K562 (cell line): ENCODE measurements at regions not wholly inside any gene's neighbourhood (a gene's known extent, or its start where the extent isn't known, plus 50 kb on each side); places are given as distances from the start of the nearest gene placed in this dataset.

ENCODE experiments used
- ATAC-seq: fragments of 200-7000 bp; cut with Tn5 transposase; 3 replicates; pipeline ENCODE4 v1.9.1; 2020; ENCODE audit warnings: moderate library complexity
- BruUV-seq: library from RNA; stranded (reverse); fragments of 400-500 nt; replicated peaks from 2 replicates; lab custom pipeline; 2021; lab: Mats Ljungman, UMichigan
- CTCF ChIA-PET: fragments of 300-600 bp; formaldehyde crosslinking; extraction: SDS; loops from one replicate; lab custom pipeline; 2021; ENCODE audit warnings: low intra/inter-chr PET ratio; lab: Yijun Ruan, JAX
- POLR2A ChIA-PET: fragments of 300-600, 350-650 bp; sonication (Branson Sonifier 250); formaldehyde crosslinking; extraction: SDS; loops from one replicate; lab custom pipeline; 2021; ENCODE audit warnings: antibody characterized with exemption, inconsistent platforms; lab: Yijun Ruan, JAX
- DNase-seq, 4 experiments: peaks; one replicate each; pipeline versions ENCODE4 v3.0.0 to v3.0.0-alpha.2; 2011 to 2018; ENCODE audit warnings: low spot score in 3 of 4, mixed read lengths in 3 of 4; ENCODE audit errors: extremely low read depth in 1 of 4
- FAIRE-seq: peaks from 2 replicates; lab custom pipeline; 2011; peaks lifted over from hg19 to GRCh38; lab: Jason Lieb, UNC
- H2AFZ ChIP-seq: 2 replicates; pipeline ENCODE4 v1.6.0; 2011; ENCODE audit warnings: low read depth, low read length, control low read depth, inconsistent platforms
- H3K27ac ChIP-seq: fragments of 200-600 bp; 3 replicates; pipeline ENCODE4 v1.8.0; 2011; ENCODE audit warnings: low read depth, mild to moderate bottlenecking, control low read depth, inconsistent platforms, low read length, moderate library complexity, mixed read lengths; ENCODE audit errors: extremely low read depth
- H3K27me3 ChIP-seq, 2 experiments: fragments of 300-600 bp in 1 of 2; 2 replicates in 1 of 2; 3 replicates in 1 of 2; pipeline versions ENCODE4 v1.6.0 to v1.8.0; 2011; ENCODE audit warnings: inconsistent platforms in 2 of 2, low read length in 2 of 2, mild to moderate bottlenecking in 1 of 2, mixed read lengths in 1 of 2, moderate library complexity in 1 of 2; ENCODE audit not compliant: control insufficient read depth in 2 of 2, insufficient read depth in 2 of 2
- H3K36me3 ChIP-seq: fragments of 300-600 bp; 3 replicates; pipeline ENCODE4 v1.8.0; 2011; ENCODE audit warnings: mild to moderate bottlenecking, low read length, inconsistent platforms; ENCODE audit not compliant: control insufficient read depth, insufficient read depth
- H3K4me1 ChIP-seq, 2 experiments: fragments of 200-600 bp in 1 of 2; replicated peaks in 1 of 2; 2 replicates in 1 of 2; 3 replicates in 1 of 2; pipeline versions ENCODE4 v1.5.1 to v1.8.0; 2011; ENCODE audit warnings: inconsistent platforms in 2 of 2, low read length in 2 of 2, mild to moderate bottlenecking in 1 of 2, mixed read lengths in 1 of 2, moderate library complexity in 1 of 2; ENCODE audit not compliant: control insufficient read depth in 2 of 2, insufficient read depth in 2 of 2
- H3K4me2 ChIP-seq: 2 replicates; pipeline ENCODE4 v1.6.1; 2011; ENCODE audit warnings: low read length, control low read depth, inconsistent platforms, mixed read lengths; ENCODE audit not compliant: insufficient read depth
- H3K4me3 ChIP-seq: fragments of 200-600 bp; sonication (generic), shearing (Covaris generic); 2 replicates; pipeline ENCODE4 v1.5.1; 2016; ENCODE audit warnings: control low read depth, inconsistent platforms
- H3K79me2 ChIP-seq: fragments of 200-600 bp; 3 replicates; pipeline ENCODE4 v1.8.0; 2011; ENCODE audit warnings: low read length, inconsistent platforms; ENCODE audit not compliant: control insufficient read depth, insufficient read depth
- H3K9ac ChIP-seq, 2 experiments: 2 replicates each; pipeline versions ENCODE4 v1.6.0 to v1.6.1; 2011; ENCODE audit warnings: low read depth in 2 of 2, low read length in 2 of 2, control low read depth in 1 of 2, inconsistent platforms in 1 of 2, mild to moderate bottlenecking in 1 of 2, mixed read lengths in 1 of 2; ENCODE audit not compliant: insufficient read depth in 1 of 2
- H3K9me1 ChIP-seq: one replicate; pipeline ENCODE4 v1.6.0; 2011; ENCODE audit warnings: inconsistent platforms, mild to moderate bottlenecking, low read length, moderate library complexity; ENCODE audit not compliant: control insufficient read depth, insufficient read depth
- H3K9me3 ChIP-seq: replicated peaks from 2 replicates; pipeline ENCODE4 v1.5.1; 2011; ENCODE audit warnings: low read depth, low read length, inconsistent platforms; ENCODE audit not compliant: control insufficient read depth, insufficient read depth
- H4K20me1 ChIP-seq: replicated peaks from 2 replicates; pipeline ENCODE4 v1.6.1; 2011; ENCODE audit warnings: low read length, inconsistent platforms, mixed read lengths; ENCODE audit not compliant: control insufficient read depth, insufficient read depth
- ADNP ChIP-seq: fragments of 200-800 bp; sonication (Bioruptor generic); IDR thresholded peaks from 2 replicates; pipeline ENCODE4 v1.6.1; 2016; ENCODE audit warnings: missing genetic modification characterization, missing compliant biosample characterization
- C11orf30 ChIP-seq: fragments of 450-650 bp; IDR thresholded peaks from 2 replicates; pipeline ENCODE4 v1.6.1; 2016; ENCODE audit warnings: low read depth, mild to moderate bottlenecking
- EGR1 ChIP-seq: fragments of 450-650 bp; conservative IDR thresholded peaks from 2 replicates; pipeline ENCODE4 v1.6.1; 2017; ENCODE audit warnings: mild to moderate bottlenecking
- GTF2B ChIP-seq: IDR thresholded peaks from 2 replicates; pipeline ENCODE4 v1.6.1; 2011; ENCODE audit not compliant: insufficient read length; ENCODE audit errors: extremely low read depth
- MLLT1 ChIP-seq, 2 experiments: fragments of 450-650 bp; IDR thresholded peaks; 2 replicates each; pipeline ENCODE4 v1.6.1; 2016
- MNT ChIP-seq, 2 experiments: fragments of 450-650 bp; conservative IDR thresholded peaks; 2 replicates each; pipeline ENCODE4 v1.6.1; 2017; ENCODE audit warnings: mild to moderate bottlenecking in 2 of 2, moderate library complexity in 2 of 2
- POLR2AphosphoS2 ChIP-seq: IDR thresholded peaks from 2 replicates; pipeline ENCODE4 v1.6.1; 2012; ENCODE audit warnings: low read length, improper control_type of control experiment
- POLR2B ChIP-seq: fragments of 450-650 bp; IDR thresholded peaks from 2 replicates; pipeline ENCODE4 v1.6.1; 2018; ENCODE audit warnings: low read depth; ENCODE audit not compliant: partially characterized antibody
- PTBP1 ChIP-seq: fragments of 200-400 bp; formaldehyde crosslinking; IDR thresholded peaks from 2 replicates; pipeline ENCODE4 v1.6.1; 2017; ENCODE audit warnings: low read depth, low read length
- RBM17 ChIP-seq: fragments of 200-400 bp; formaldehyde crosslinking; IDR thresholded peaks from 2 replicates; pipeline ENCODE4 v1.6.1; 2017; ENCODE audit warnings: low read depth, mild to moderate bottlenecking, low read length, borderline replicate concordance
- SMAD4 ChIP-seq: fragments of 250-450 bp; sonication (Bioruptor Pico); conservative IDR thresholded peaks from 2 replicates; pipeline ENCODE4 v1.8.0; 2021; ENCODE audit warnings: inconsistent platforms, mild to moderate bottlenecking, moderate library complexity
- SREBF2 ChIP-seq: sonication (generic); formaldehyde crosslinking; IDR thresholded peaks from 2 replicates; pipeline ENCODE4 v1.4.0; 2020; ENCODE audit warnings: mild to moderate bottlenecking, missing genetic modification reagents
- ZHX1 ChIP-seq: fragments of 150-350 bp; conservative IDR thresholded peaks from 2 replicates; pipeline ENCODE4 v1.6.1; 2014; ENCODE audit warnings: low read length
- ZNF133 ChIP-seq: fragments of 250-450 bp; sonication (Bioruptor Pico); IDR thresholded peaks from 2 replicates; pipeline ENCODE4 v1.4.0; 2020; ENCODE audit warnings: mild to moderate bottlenecking
- ZNF140 ChIP-seq: fragments of 250-450 bp; sonication (Bioruptor Pico); IDR thresholded peaks from 2 replicates; pipeline ENCODE4 v1.8.0; 2021; ENCODE audit warnings: moderate library complexity, mild to moderate bottlenecking, inconsistent platforms
- ZNF280B ChIP-seq: fragments of 250-450 bp; sonication (Bioruptor Pico); IDR thresholded peaks from 2 replicates; pipeline ENCODE4 v1.5.1; 2021; ENCODE audit warnings: mild to moderate bottlenecking
- ZNF316 ChIP-seq: fragments of 450-650 bp; IDR thresholded peaks from 2 replicates; pipeline ENCODE4 v1.6.1; 2016
- WGBS: fragments of 100-300 bp; shearing (Covaris generic); methylation state at CpG from one replicate; pipeline ENCODE4 v1.1.6; 2016; ENCODE audit warnings: low coverage, mixed read lengths; ENCODE audit not compliant: insufficient coverage; ENCODE audit errors: missing lambda C conversion rate; 5-methylcytosine and 5-hydroxymethylcytosine counted together
- in situ Hi-C: fragments of 300-500 bp; cut with MboI; formaldehyde crosslinking; loops from 4 replicates; pipeline ENCODE4 v1.15.0; 2018; ENCODE audit warnings: inconsistent platforms, mixed read lengths
- intact Hi-C: fragments of 100-400 bp; cut with micrococcal nuclease; formaldehyde crosslinking; loops from 2 replicates; pipeline ENCODE4 v1.14.2; 2022

- no peaks in the 10 kb centered on the region for H3K9me3 ChIP-seq
- H3K27ac ChIP-seq = no peak overlapping the region
- intact Hi-C loops (no loop called here), in situ Hi-C loops (no loop called here)
- H3K27me3 ChIP-seq = no peaks in the 10 kb centered on the region; a peak in 1 of 5 replicates
- no peaks in the 10 kb centered on the region for H3K9me1 ChIP-seq
- H3K4me3 ChIP-seq = no peak overlapping the region
- no peaks in the 10 kb centered on the region for H3K4me1 ChIP-seq
- no peak overlapping the region for H3K9ac ChIP-seq
- no peak overlapping the region for H2AFZ ChIP-seq
- ChIA-PET CTCF (no interaction called here), POLR2A (no interaction called here)
- H3K4me2 ChIP-seq = no peak overlapping the region
- H3K36me3 ChIP-seq = no peaks in the 10 kb centered on the region
- FAIRE-seq (no peak), ATAC-seq (no peak), DNase-seq (no peak)
- no TSS peak for BruUV-seq
- H3K79me2 ChIP-seq = no peaks in the 10 kb centered on the region
- WGBS = 0% methylated on average over 1 of the region's 1 CpG
- H4K20me1 ChIP-seq = no peaks in the 10 kb centered on the region
- no peak for TF ChIP-seq ZNF280B (CRISPR knock-in tag)
- TF ChIP-seq SREBF2 (CRISPR knock-in tag) = no peak
- TF ChIP-seq POLR2AphosphoS2 = no peak
- no peak for TF ChIP-seq PTBP1
- no peak for TF ChIP-seq ZHX1
- TF ChIP-seq POLR2B = no peak
- TF ChIP-seq C11orf30 = peak; percentile 86
- no peak for TF ChIP-seq EGR1
- TF ChIP-seq ZNF316 = peak; percentile 90
- TF ChIP-seq MLLT1 (IDR thresholded peaks at IDR 0.05) = no peak
- no peak for TF ChIP-seq RBM17
- no peak for TF ChIP-seq ZNF133
- no peak for TF ChIP-seq GTF2B
- no peak for TF ChIP-seq ADNP (tag)
- TF ChIP-seq ZNF140 (CRISPR knock-in tag) = no peak
- no peak for TF ChIP-seq SMAD4 (CRISPR knock-in tag)
- TF ChIP-seq MNT (conservative IDR thresholded peaks at IDR 0.05) = no peak
These were observed 62.1 kb upstream of the G2E3 start for GRCh38 chr14:30496852-30497251.
